ENCODE measurements at regions not wholly inside any gene's neighbourhood (a gene's known extent, or its start where the extent isn't known, plus 50 kb on each side); places are given as distances from the start of the nearest gene placed in this dataset.

GRCh38 chr5:68707575-68707974 is 386.2 kb upstream of the SLC30A5 start:
- in situ Hi-C loops (cut with MboI; ENCODE audit: low pct_ligation_motif_present in 1 of 4, low pct_unique_long_range_greater_than_20kb in 1 of 4, low sequenced_read_pairs in 3 of 4) (no loop called here), intact Hi-C loops (cut with DNase I; ENCODE audit: low total_unique reads) (no loop called here)
- no peak for DNase-seq
- H3K27ac ChIP-seq, result no peak overlapping the region
- WGBS, 2 donors (ENCODE audit: low coverage in 1 of 2), result 48 to 50% methylated on average over 2 of the region's 2 CpGs
- TF ChIP-seq POLR2AphosphoS5 (IDR thresholded peaks at IDR 0.05), result no peak
- no peak for TF ChIP-seq EP300 (IDR thresholded peaks at IDR 0.05; ENCODE audit: low read depth)
- no peaks in the 10 kb centered on the region for H3K4me1 ChIP-seq
- H3K36me3 ChIP-seq, result no peaks in the 10 kb centered on the region
- no peaks in the 10 kb centered on the region for H3K27me3 ChIP-seq
- H3K9me3 ChIP-seq, result no peaks in the 10 kb centered on the region
- no peak overlapping the region for H3K4me3 ChIP-seq

GRCh38 chr5:68708156-68708841 is 385.5 kb upstream of the SLC30A5 start:
- Histone ChIP-seq H3K36me3 (no peaks in the 10 kb centered on the region), H3K9me3 (no peaks in the 10 kb centered on the region), H3K27me3 (no peaks in the 10 kb centered on the region), H3K4me1 (no peaks in the 10 kb centered on the region), H3K4me3 (no peak overlapping the region), H3K27ac (no peak overlapping the region)
- in situ Hi-C loops (cut with MboI; ENCODE audit: low pct_ligation_motif_present in 1 of 4, low pct_unique_long_range_greater_than_20kb in 1 of 4, low sequenced_read_pairs in 3 of 4) (no loop called here), intact Hi-C loops (cut with DNase I; ENCODE audit: low total_unique reads) (no loop called here)
- 89 to 91% methylated on average over 5 to 7 of the region's 7 CpGs for WGBS, 2 donors (ENCODE audit: low coverage in 1 of 2)
- DNase-seq, result no peak
- TF ChIP-seq CTCF (IDR thresholded peaks at IDR 0.05), result no peak
- TF ChIP-seq EP300 (IDR thresholded peaks at IDR 0.05; ENCODE audit: low read depth), result no peak
- TF ChIP-seq POLR2AphosphoS5 (IDR thresholded peaks at IDR 0.05), result no peak
- TF ChIP-seq POLR2A (IDR thresholded peaks at IDR 0.05), result no peak

GRCh38 chr5:68708842-68709170 is 385.0 kb upstream of the SLC30A5 start:
- Histone ChIP-seq H3K4me3 (no peak overlapping the region), H3K27ac (no peak overlapping the region), H3K4me1 (no peaks in the 10 kb centered on the region), H3K9me3 (no peaks in the 10 kb centered on the region), H3K27me3 (no peaks in the 10 kb centered on the region), H3K36me3 (no peaks in the 10 kb centered on the region)
- intact Hi-C loops (cut with DNase I; ENCODE audit: low total_unique reads) (no loop called here), in situ Hi-C loops (cut with MboI; ENCODE audit: low pct_ligation_motif_present in 1 of 4, low pct_unique_long_range_greater_than_20kb in 1 of 4, low sequenced_read_pairs in 3 of 4) (no loop called here)
- no peak for TF ChIP-seq EP300 (IDR thresholded peaks at IDR 0.05; ENCODE audit: low read depth)
- no peak for TF ChIP-seq POLR2AphosphoS5 (IDR thresholded peaks at IDR 0.05)
- TF ChIP-seq CTCF (IDR thresholded peaks at IDR 0.05), result no peak
- no peak for TF ChIP-seq POLR2A (IDR thresholded peaks at IDR 0.05)
- WGBS, 2 donors (ENCODE audit: low coverage in 1 of 2), result 50 to 53% methylated on average over 1 of the region's 1 CpG
- DNase-seq, result no peak

GRCh38 chr5:68709239-68709638 is 384.6 kb upstream of the SLC30A5 start:
- in situ Hi-C loops (cut with MboI; ENCODE audit: low pct_ligation_motif_present in 1 of 4, low pct_unique_long_range_greater_than_20kb in 1 of 4, low sequenced_read_pairs in 3 of 4), result no loop called here
- no peaks in the 10 kb centered on the region for H3K9me3 ChIP-seq
- intact Hi-C loops (cut with DNase I; ENCODE audit: low total_unique reads), result no loop called here
- 76 to 81% methylated on average over 2 of the region's 2 CpGs for WGBS, 2 donors (ENCODE audit: low coverage in 1 of 2)
- H3K36me3 ChIP-seq, result no peaks in the 10 kb centered on the region
- no peak overlapping the region for H3K27ac ChIP-seq
- TF ChIP-seq CTCF (IDR thresholded peaks at IDR 0.05) (no peak), POLR2AphosphoS5 (IDR thresholded peaks at IDR 0.05) (no peak), POLR2A (IDR thresholded peaks at IDR 0.05) (no peak), EP300 (IDR thresholded peaks at IDR 0.05; ENCODE audit: low read depth) (no peak)
- H3K27me3 ChIP-seq, result no peaks in the 10 kb centered on the region
- H3K4me3 ChIP-seq, result no peak overlapping the region
- H3K4me1 ChIP-seq, result no peaks in the 10 kb centered on the region
- no peak for DNase-seq

GRCh38 chr5:68710514-68710913 is 383.3 kb upstream of the SLC30A5 start:
- no peak for TF ChIP-seq CTCF (IDR thresholded peaks at IDR 0.05)
- TF ChIP-seq POLR2A (IDR thresholded peaks at IDR 0.05), result no peak
- TF ChIP-seq POLR2AphosphoS5 (IDR thresholded peaks at IDR 0.05), result no peak
- TF ChIP-seq EP300 (IDR thresholded peaks at IDR 0.05; ENCODE audit: low read depth), result no peak
- H3K4me1 ChIP-seq, result no peaks in the 10 kb centered on the region
- no peak for DNase-seq
- 86% methylated on average over 1 of the region's 1 CpG; no CpG with 5 or more reads in 1 of the 2 donors for WGBS, 2 donors (ENCODE audit: low coverage in 1 of 2)
- in situ Hi-C loops (cut with MboI; ENCODE audit: low pct_ligation_motif_present in 1 of 4, low pct_unique_long_range_greater_than_20kb in 1 of 4, low sequenced_read_pairs in 3 of 4), result no loop called here
- intact Hi-C loops (cut with DNase I; ENCODE audit: low total_unique reads), result no loop called here
- no peaks in the 10 kb centered on the region for H3K9me3 ChIP-seq
- no peaks in the 10 kb centered on the region for H3K36me3 ChIP-seq
- H3K4me3 ChIP-seq, result no peak overlapping the region
- no peaks in the 10 kb centered on the region for H3K27me3 ChIP-seq
- H3K27ac ChIP-seq, result no peak overlapping the region

All from transverse colon (tissue), 4 donors.